GM19463 (cell line): ENCODE measurements at regions not wholly inside any gene's neighbourhood (a gene's known extent, or its start where the extent isn't known, plus 50 kb on each side); places are given as distances from the start of the nearest gene placed in this dataset.

Source experiments
- ATAC-seq: cut with Tn5 transposase; IDR thresholded peaks from one replicate; pipeline ENCODE4 v1.9.1; 2021; ENCODE audit warnings: mild to moderate bottlenecking, moderate library complexity; ENCODE audit not compliant: unreplicated experiment

DNA sequence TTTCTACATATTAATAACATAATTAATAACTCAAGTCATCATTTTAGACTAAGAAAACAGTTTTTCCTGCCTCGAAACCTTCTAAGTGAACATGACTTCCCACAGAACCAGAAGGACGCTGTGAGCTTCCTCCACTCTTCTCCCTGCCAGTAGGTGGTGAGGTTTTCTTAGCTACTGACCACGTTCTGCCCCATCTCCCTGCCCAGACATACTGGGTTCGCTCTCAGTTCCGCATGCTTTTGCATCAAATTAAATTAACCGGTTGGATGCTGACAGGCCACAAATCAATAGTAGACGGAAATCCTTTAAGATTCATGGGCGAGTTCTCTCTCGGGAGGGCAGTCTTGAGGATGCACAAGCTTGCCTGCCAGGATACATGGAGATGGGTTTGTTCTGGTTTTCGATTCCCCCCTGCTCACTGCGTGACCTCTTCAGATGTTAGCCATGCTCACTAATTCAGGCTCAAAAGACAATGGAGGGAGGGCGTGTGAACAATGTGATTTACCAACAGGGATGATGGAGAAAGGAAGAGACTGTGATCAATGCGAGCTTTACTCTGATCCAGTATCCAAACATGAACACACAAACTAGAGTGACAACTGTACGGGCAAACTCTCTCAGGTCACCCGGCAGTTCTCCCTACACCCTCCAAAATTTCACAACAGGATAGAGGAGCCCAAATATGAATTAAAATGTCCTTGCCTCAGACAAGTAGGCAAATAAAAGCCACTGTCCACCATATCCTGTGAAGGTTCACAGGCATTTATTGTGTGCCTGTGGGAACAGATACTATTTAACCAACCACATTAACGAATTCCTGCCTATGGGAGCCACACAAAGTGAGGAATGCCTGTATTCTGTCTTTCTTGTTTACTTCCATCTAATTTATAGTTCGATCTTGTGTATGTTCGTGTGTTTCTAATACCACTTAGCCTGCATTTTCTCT is 375.7 kb downstream of the EIPR1 start:
- ATAC-seq = peak; percentile 67

DNA sequence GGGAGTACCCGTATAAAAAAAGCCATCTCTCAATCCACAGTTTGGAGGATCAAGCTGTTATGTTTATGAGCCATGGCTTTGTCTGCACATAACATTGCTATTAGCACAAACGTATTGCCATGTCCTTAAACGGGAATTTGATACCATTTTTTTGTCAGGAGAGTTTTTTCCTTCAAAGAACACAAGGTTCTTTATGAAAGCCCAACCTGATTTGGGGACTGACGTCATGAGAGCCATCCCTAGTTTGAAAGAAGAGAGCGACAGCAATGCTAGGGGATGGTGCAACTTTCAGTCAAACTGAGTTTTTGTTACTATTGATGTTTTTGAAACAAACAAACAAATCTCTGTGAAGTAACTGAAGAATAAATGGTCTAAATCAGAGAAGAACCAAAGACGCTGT is 376.6 kb downstream of the EIPR1 start:
- ATAC-seq = no peak

DNA sequence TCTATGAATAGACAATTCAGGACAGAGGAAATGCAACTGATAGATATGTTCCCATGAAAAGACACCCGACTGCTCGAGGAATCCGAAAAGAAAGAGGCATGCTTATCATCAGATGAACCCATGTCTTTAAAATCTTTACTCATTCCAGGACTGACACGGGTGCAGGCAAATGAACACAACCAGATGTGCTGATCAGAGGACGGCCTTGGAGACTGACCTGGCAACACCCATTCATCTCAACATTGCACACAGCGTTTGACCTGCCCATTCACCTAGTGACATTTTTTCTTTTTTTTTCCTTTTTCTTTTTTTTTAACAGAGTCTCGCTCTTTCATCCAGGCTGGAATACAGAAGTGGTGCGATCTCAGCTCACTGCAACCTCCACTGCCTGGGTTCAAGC is 377.5 kb downstream of the EIPR1 start:
- no peak for ATAC-seq

DNA sequence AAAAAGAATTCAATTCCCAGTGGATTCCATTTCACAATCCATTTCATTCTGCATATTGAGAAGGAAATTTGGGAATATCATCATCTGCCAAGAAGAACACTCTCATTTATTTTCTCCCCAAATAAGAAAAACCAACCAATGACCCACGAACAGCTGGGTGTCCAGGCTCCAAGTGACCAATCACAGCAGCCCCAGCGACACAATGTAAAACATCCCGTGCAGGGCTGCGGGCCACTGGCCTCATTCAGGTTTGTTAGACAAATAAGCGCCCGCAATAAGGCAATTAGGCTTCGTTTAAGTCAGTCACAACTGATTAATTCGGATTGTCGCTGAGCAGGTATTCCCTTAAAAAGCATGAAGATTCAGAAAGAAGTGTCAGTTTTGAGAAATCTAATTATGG is 378.6 kb downstream of the EIPR1 start:
- ATAC-seq = no peak

DNA sequence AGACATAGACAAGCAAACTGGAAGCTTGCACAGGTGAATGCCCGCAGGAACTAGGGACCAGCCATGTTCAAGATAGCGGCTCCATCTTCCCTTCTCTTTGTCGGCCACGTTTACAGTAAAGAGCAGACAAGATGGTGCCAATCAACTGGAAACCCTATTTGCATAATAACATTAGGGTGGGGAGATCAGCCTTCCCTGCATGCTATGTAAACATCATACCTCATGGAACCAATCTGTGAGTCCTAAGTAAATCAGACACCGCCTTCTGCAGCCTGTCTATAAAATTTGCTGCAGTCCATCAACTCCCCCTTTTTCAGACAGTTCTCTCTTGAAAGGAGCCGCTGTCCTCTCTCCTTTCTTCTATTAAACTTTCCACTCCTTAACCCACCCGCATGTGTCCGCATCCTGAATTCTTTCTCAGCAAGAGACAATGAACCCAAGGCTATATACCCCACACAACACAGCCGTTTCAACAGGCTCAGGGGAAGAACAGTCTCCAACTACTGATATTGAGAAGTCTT is 384.4 kb downstream of the EIPR1 start:
- ATAC-seq = no peak

DNA sequence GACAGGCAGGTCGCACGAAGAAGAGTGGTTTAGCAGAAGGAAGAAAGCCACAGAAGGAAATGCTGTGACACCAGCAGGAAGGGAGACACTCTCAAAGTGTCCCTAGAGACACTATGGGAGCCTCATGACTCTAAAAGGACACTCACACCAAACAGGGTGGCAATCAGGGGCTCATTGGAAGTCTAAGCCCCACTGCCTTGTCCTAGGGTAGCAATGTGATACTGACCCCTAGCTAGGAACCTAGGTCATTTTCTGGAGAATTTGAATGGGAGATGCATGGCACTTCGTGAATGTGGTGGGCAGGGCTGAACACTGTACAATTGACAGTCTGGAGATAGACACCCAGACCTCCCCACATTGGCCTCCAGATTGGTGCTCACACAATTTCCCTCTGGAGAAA is 385.0 kb downstream of the EIPR1 start:
- ATAC-seq = no peak

DNA sequence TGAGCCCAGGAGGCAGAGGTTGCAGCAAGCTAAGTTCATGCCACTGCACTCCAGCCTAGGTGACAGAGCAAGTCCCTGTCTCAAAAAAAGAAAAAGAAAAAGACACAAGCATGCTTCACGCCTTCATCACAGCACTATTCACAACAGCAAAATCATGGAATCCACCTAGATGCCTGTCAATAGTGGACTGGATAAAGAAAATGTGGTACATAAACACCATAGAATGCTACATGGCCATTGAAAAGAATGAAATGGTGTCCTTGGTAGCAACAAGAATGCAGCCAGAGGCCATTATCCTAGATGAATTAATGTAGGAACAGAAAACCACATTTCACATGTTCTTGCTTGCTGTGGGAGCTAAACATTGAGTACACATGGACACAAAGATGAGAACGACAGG is 392.6 kb downstream of the EIPR1 start:
- no peak for ATAC-seq

DNA sequence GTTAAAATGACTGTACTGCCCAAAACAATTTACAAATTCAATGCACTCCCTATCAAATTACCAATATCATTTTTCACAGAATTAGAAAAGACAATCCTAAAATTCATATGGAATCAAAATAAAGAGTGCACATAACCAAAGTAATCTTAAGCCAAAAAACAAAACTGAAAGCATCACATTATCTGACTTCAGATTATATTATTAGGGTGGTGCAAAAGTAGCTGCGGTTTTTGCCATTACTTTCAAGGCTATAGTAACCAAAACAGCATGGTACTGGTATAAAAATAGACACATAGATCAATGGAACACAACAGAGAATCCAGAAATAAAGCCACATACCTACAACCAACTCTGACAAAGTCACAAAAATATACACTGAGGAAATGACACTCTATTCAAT is 396.6 kb downstream of the EIPR1 start:
- no peak for ATAC-seq

DNA sequence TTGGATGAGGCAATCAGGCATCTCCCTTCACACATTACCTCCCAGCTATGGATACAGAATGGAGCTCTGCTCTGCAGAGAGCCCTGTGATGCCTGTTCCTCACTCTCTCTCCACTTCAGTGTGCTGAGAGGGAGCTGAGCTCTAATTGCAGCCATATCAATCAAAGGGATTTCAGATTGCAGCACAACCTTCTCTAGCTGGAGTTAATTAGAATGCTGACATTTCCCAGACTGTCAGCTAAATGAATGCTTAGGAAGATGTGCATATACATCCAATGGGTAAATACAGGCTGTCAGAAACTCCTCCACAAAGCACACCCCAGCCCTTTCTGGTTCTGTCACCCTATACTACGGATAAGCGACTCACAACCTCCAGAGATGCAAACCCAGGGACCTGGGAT is 402.6 kb downstream of the EIPR1 start:
- ATAC-seq = no peak

DNA sequence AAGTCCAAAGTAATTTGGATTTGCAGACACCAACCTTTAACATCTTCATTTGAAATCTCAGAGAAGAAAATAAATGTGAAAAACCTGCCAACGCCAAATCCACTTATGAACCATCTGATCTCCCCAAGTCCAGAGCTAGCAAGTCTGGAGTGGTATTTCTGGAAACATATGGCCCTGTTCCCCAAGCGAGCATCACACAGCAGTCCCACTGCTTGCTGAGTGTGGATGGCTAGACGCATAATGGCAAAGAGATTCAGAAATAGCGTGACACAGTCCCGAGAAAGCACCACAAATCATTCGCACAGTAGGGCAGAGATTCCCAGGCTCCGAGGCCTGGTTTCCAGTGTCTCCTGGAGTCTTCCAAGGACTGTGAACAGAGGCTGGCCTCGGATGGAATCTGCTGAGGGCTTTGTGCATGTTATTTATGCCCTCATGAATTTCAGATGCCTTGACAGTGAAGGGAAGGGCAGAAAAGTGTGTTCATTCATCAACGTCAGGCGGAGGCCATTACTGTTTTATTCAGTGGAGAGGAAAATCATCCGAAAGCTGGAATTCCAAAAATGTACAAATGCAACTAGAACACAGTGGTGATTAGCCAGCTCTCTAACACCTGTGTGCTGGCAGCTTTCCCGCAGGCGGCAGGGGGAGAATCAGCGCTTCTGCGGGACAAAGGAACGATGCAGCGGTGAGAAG is 417.0 kb downstream of the EIPR1 start:
- ATAC-seq = no peak

DNA sequence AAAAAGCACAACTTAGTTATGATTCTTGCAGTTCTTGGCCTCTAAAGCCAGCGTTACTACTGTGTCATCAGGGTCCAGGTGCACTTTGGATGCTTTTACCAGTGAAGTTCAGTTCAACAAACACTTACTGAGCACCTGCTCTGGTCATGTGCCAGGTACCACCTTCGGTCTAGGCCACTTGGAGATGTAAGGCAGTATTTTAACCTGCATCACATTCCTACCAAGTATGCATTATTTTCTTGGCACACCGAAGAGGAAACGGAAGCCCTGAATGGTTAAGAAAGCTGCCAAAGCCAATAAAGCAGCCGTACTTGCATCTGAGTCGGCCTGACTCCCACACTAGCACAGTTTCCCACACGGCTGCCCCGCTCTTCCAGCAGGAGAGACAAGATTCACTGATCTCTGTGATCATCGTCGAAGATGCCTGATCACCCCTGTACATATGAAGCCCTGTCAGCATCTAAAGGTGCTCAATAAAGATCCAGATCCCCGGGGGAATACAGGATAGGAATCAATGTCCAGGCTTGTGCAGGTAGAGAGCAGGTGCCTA is 427.1 kb downstream of the EIPR1 start:
- no peak for ATAC-seq

DNA sequence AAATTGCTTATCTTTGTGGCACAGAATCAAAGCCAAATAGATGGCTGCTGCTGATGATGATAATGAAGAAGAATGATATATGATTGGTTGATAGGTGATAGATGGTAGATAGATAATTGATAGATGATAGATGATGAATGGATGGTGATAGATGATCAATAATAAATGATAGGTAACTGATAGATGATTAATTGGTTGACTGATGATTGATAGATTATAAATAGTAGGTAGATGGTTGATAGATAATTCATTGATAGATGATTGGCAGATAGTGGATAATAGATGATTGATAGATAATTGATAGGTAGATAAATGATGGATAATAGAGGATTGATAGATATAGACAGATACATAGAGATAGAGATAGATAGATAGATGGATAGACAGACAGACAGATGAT is 430.2 kb downstream of the EIPR1 start:
- no peak for ATAC-seq

DNA sequence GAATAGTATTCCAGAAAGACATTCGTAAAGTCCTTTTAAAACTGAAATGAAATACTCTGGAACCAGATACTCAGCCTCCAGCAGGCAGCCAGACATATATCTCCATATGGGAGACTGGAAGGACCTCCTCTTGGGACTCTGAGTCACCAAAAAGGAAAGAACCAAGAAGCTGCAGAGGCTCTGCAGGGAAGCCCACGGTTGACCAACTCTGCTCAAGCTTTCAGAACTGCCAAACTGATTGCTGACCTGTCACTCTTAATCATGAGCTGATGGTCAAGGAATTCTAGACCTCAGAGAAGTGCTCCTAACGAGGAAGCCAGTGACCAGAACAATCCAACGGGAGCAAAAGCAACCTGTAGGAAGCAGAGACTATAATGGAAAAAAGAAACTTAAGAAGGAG is 434.7 kb downstream of the EIPR1 start:
- no peak for ATAC-seq

DNA sequence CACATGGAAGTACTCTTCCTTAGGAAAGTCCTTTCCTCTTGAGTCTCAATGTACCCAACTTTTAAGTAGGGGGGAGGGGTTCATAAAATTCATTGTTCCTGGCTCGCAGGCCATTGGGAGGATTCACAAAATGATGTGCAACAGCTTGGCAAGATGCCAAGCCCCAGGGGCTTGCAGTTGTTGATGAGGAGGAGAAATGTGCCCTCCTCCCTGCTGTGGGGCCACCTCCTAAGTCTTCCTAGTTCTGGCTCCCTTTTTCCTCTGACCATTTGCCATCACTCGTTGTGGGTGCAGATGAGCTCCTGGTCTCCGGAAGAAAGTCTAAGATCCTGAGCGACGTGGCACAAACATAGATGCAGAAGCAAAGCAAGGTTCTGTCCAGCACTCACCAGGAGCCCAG is 435.4 kb downstream of the EIPR1 start:
- no peak for ATAC-seq

DNA sequence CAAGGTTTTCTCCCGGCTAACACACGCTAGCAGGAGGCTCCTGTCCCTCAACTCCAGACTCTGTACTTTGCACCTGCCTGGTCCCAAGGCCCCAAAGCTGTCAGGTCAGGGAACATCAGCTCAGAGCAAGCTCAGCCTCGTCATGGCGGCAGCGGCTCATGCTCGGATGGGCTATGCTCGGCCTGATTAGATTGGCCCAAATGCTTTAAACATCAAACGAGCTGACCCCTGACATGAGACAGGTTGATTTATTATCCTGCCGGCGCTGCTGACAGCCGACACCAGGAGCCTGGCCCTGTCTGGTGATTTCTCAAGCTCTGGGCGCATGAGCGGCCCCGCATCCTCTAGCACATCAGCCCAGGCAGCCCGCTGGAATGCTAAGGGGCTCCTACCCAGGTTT is 436.4 kb downstream of the EIPR1 start:
- ATAC-seq = no peak

DNA sequence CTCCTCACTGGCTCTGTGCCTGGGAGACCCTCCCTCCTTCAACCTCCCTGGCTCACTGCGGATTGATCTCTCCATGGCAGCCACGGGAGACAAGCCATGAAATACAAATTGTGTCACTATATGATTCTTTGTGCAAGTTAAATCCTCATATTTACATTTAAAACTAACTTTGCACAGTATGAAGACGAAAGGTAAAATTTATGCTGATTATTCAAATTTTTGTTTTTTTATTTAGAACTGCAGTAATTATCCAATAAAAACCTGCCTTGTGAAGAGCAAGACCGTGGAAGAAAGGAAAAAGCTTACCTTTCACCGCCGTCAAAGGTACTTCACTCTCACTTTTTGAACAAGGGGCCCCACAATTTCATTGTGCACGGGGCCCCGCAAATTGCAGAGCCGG is 436.9 kb downstream of the EIPR1 start:
- ATAC-seq = no peak

DNA sequence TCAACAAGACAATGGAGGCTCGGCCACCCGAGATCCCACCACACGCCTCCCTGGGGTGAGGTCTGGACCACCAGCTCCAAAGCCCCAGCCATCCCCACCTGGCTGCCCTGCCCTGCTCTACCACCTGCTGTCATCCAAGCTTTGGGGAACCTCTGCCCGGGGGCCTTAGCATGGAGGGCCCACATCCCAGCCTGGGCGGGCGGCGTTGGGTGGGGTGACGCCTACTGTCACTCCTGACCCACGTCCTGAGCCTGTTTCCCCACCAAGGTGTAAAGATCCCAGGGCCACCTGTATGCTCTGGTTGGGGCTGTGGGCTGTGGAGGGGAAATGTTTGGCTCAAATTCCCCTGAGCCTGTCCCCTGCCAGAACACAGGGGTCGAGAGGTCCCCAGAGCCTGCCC is 437.6 kb downstream of the EIPR1 start:
- no peak for ATAC-seq

DNA sequence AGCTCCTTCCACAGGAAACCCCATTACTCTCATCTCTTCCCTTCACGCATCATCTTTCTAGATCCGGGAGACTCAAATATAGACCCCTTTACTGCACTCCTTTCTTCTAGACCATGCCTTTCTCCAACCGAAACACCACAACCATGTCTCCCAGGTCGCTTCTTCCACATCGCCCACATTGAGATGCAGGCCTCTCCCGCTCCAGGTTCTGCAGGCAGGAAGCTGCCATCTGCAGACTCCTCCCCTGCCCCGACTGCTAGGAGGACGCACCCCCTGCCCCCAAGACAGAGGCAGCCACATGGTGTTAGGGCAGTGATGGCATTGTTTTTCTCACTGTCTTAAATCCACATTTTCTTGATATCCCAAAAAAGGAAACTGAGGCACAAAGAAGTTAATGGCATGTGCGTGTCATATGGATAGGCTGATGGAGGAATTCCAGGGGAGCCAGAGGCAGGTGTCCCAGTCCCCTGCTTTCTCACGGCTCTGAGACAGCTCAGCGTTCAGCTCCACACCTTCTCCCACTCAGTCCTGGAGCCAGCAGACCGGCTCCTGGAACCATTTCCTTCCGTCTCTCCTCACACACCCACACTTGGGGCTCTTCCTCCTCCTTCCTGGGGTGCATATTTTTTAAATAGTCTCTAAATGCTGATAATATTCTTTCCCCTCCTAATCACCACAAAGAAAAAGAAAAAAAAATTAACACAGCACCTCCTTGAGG is 438.4 kb downstream of the EIPR1 start:
- no peak for ATAC-seq

DNA sequence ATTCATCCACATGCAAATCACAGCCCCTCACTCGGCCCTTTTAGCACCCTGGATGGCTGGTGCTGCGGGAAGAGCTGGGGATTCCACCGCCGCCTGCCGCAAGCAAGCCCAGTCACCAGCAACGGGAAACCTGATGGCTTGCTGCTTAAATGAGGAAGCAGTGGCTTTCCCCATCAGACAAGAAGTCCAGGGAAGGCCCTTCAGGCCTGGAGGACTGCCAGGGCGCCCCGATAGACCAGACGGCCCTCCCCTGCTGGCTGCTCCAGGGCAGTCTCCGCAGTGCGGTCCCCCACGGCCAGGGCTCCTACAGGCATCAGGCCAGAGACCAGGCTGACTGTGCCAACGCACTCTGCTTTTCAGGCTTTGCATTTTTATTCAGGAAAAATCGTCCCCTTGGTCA is 439.1 kb downstream of the EIPR1 start:
- ATAC-seq = no peak

DNA sequence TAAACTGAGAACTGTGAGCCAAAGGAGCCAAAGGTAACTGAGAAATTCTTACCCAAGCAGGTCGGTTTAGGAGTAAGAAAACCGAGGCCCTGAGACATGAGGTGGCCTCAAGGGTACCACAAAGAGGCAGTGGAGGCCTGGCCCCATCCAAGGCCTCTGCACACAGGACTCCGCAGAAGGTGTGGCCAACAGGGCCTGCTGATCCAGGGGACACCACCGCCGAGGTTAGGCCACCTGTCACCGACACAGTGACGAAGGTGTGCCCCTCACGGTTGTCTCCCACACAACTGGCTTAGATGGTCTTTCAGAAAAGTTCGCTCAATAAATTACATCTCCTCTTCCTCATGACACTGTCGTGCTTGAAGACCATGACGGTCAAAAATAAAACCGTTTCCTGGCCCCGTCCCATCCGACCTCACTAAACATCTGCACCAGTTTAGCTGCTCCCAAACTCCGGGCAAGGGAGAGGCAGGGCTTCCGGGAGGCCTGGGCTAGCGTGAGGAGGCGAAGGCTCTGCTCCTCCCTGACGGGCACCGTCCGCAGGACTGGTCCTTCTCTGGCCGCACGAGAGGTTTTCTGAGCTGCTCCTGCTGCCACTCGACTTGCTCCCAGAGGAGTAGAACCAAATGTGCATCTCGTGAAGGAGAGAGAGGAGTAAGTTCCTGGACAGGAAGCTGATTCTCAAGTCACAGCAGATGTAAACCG is 442.0 kb downstream of the EIPR1 start:
- no peak for ATAC-seq

DNA sequence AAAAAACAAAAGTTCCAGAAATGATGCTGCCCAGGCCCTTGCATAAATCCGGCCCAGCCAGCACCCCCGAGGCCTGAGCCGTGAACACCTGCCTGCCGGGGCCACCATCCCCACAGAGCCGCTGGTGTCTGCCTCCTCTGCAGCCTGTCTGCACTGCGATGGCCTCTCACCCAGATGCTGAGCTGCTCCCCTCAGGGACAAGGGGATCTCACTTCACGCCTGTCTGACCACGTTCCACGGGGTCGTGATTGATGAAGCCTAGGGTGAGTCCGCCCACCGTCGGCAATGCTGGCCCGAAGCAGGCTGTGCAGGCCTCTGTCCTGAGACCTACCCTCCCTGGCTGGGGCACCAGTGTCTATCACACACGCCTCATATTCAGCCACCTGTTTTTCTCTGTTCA is 444.2 kb downstream of the EIPR1 start:
- ATAC-seq = no peak
